ENCODE measurements at regions not wholly inside any gene's neighbourhood (a gene's known extent, or its start where the extent isn't known, plus 50 kb on each side); places are given as distances from the start of the nearest gene placed in this dataset.

DNA sequence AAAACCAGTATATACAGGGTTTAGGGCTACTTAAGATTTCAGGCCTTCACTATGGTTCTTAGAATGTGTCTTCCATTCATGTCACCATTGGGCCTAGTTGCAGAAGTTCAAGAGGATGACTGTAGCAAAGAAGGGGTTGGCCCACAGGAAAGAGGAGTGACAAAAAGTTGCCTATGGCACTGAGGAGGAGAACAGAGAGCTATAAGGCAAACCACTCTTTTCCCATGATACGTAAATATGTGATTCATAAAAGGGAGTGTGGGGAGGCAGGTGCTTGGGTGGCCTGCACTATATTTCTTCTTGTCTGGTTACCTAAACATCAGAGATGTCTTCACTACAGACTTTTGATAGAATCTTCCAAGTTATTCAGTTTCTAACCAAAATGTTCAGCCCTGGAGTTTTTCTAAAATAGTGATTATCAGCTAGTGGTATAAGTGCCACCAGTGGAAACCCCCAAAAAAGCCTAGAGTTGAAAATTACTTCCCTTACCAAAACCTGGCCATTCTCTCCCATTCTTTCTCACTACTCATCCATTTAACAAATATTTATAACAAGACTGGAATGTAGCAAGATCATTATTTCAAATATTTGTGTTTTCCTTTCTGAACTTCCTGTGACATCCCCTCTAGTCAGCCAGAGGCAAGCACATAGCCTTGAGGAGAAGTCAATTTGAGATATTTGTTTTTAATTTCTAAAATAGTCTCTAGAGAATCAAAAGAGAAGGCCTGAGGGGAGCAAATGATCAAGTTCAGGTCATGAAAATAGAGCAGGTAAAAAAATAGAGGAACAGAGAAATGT is 367.4 kb downstream of the EFNA5 start:
- ATAC-seq (no peak), DNase-seq (no peak)
- no peaks in the 10 kb centered on the region for H3K4me1 Mint-ChIP-seq (ENCODE audit: low read depth)
- peaks cover 2% of the 10 kb centered on the region for H3K27me3 Mint-ChIP-seq (ENCODE audit: low read depth)
- no peaks in the 10 kb centered on the region for H3K9me3 Mint-ChIP-seq
- no peaks in the 10 kb centered on the region for H3K36me3 Mint-ChIP-seq (ENCODE audit: insufficient read depth)
- H3K4me3 Mint-ChIP-seq, result no peak overlapping the region

DNA sequence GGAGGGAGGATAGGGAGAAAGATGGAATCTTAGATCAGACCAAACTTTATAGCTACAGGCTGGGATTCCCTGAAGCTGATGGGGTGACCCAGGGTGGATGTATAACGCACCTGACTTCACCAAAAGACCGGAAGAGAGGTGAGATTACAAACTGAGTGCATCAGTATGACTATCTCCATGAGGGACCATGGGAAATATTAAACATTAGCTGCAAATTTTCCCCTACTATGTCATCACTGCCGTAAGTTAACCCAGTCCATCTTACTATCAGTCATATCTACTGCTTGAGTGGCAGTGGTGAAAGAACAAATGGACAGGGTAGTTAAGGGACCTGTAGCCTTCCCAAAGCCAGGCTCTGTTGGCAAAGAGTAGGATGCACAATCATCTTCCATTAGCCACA is 368.3 kb downstream of the EFNA5 start:
- Mint-ChIP-seq H3K4me1 (ENCODE audit: low read depth) (no peaks in the 10 kb centered on the region), H3K4me3 (no peak overlapping the region), H3K27me3 (ENCODE audit: low read depth) (peaks cover 2% of the 10 kb centered on the region), H3K9me3 (no peaks in the 10 kb centered on the region), H3K36me3 (ENCODE audit: insufficient read depth) (no peaks in the 10 kb centered on the region)
- ATAC-seq, result no peak
- no peak for DNase-seq

DNA sequence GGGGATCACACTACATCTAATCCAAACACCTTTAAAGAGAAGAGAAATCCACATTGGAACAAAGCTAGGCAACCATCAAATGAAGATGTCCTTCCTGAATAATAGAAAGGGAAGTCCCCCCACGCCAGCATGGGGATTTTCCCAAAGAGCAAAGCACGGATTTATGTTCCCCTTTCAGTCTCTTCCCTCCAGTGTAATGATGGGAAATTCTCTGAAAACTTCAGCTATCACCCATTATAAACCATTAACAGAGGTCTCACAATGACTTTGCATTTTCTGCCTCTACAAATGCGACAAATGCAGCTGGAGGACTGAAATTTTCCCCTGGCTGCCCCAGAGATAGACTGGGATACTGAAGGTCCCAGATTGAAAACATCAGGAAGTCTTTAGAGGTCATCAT is 368.7 kb downstream of the EFNA5 start:
- Mint-ChIP-seq H3K4me3 (no peak overlapping the region), H3K9me3 (no peaks in the 10 kb centered on the region), H3K36me3 (ENCODE audit: insufficient read depth) (no peaks in the 10 kb centered on the region), H3K27me3 (ENCODE audit: low read depth) (peaks cover 2% of the 10 kb centered on the region), H3K4me1 (ENCODE audit: low read depth) (no peaks in the 10 kb centered on the region)
- ATAC-seq, result no peak
- no peak for DNase-seq

DNA sequence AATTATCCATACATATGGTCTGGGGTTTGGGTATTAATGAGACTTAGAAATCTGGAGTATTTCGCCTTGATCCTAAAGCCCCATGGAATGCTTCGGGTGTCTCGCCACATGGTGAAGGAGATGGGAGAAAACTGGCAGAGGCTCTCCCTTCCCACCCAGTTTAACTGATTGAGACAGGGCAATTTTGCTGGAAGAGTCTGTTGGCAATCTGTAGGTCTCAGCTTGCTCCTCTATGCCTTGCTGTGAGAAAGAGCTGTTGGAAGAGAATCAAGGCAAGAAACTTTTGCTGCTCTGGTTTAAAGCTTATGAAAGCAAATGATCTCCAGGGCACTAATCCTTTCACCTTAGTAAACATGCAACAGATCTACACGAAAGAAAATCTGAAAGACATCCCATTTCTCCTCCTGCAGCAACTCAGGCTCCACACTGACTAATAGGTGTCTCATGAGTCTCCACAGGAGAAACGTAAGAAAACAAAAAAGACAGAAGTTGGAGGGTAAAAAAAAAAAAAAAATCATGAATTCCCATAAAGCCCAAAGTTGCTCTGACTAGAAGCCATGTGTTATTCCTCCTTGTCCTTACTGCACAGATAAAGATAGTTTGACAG is 369.9 kb downstream of the EFNA5 start:
- DNase-seq, result no peak
- Mint-ChIP-seq H3K9me3 (no peaks in the 10 kb centered on the region), H3K4me3 (no peak overlapping the region), H3K4me1 (ENCODE audit: low read depth) (peaks cover 4% of the 10 kb centered on the region), H3K27me3 (ENCODE audit: low read depth) (peaks cover 2% of the 10 kb centered on the region), H3K36me3 (ENCODE audit: insufficient read depth) (no peaks in the 10 kb centered on the region)
- no peak for ATAC-seq

DNA sequence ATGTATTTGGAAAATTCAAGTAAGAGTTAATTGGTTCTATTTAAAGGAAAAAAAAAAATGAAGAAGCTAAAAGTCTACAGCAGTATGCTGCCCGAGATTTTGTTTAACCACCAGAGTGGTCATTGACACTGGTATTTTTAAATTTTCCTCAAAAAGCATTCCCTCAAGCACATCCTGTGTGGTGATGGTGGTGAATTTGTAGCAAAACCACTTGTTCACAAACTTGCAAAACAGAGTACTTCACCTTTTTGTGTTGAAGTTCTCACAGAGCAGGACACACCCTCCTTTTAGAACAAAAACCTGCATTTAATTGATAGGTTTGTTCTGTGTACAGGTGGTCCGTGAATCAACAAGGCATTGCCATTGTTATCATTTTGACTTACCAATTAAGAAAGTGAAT is 374.2 kb downstream of the EFNA5 start:
- Mint-ChIP-seq H3K9me3 (no peaks in the 10 kb centered on the region), H3K36me3 (ENCODE audit: insufficient read depth) (no peaks in the 10 kb centered on the region), H3K4me1 (ENCODE audit: low read depth) (peaks cover 8% of the 10 kb centered on the region), H3K27me3 (ENCODE audit: low read depth) (peaks cover 2% of the 10 kb centered on the region), H3K4me3 (no peak overlapping the region)
- ATAC-seq, result no peak
- DNase-seq, result no peak

DNA sequence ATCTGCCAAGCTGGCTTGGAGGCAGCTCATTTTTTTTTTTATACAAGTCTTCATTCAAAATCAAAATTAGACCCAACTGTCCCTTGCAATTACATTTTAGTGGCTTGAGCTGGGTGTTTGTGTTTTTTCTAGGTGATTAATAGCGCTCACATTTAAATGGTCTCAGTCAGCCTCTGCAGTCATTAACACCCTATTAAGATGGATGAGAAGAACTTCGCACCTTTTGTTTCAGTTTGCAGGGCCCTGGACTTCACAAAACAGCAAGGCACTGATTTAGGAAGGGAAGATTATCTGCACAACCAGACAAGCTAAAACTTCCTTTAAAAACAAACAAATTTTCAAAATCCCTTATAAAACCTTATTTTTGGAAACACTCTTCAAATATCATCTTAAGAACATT is 374.8 kb downstream of the EFNA5 start:
- H3K27me3 Mint-ChIP-seq (ENCODE audit: low read depth), result peaks cover 2% of the 10 kb centered on the region
- H3K4me3 Mint-ChIP-seq, result peak overlapping the region; percentile 23
- H3K36me3 Mint-ChIP-seq (ENCODE audit: insufficient read depth), result no peaks in the 10 kb centered on the region
- H3K4me1 Mint-ChIP-seq (ENCODE audit: low read depth), result peaks cover 8% of the 10 kb centered on the region
- ATAC-seq (no peak), DNase-seq (no peak)
- H3K9me3 Mint-ChIP-seq, result no peaks in the 10 kb centered on the region

DNA sequence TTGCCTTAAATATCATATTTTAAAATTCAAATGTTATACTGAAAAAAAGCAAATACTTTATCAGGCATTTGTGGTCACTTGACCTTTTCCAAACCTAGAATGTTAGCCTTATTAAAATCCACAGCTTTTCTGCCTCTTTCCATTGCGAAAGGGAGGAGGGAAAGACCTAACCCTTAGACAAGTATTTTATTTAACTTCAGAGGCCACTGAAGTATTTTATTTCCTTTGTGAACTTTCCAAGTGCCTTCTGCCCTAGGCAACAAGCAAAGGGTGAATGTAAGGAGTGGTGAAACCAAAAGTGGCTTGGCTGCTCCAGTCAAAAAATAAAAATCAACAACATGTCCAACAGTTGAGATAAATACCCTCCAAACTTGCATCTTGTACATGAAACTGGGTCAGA is 376.1 kb downstream of the EFNA5 start:
- DNase-seq (no peak), ATAC-seq (no peak)
- Mint-ChIP-seq H3K9me3 (no peaks in the 10 kb centered on the region), H3K4me3 (no peak overlapping the region), H3K4me1 (ENCODE audit: low read depth) (peaks cover 8% of the 10 kb centered on the region), H3K36me3 (ENCODE audit: insufficient read depth) (no peaks in the 10 kb centered on the region), H3K27me3 (ENCODE audit: low read depth) (peaks cover 2% of the 10 kb centered on the region)

DNA sequence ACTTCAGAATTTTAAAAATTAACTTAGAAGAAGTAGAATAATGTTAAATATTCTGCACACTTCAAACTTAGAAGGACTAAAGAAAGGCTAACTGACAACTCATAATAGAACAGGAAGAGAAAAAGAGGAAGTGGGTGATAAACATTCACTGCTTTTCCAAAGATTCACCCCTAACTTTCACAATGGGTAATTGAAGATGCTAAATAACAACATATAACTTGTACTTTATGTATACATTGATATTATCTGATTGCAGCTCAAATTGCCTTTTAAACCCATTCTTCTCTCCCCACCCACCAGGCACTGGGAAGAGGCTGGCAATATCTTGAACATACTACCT is 376.6 kb downstream of the EFNA5 start:
- DNase-seq (no peak), ATAC-seq (no peak)
- Mint-ChIP-seq H3K4me1 (ENCODE audit: low read depth) (peaks cover 11% of the 10 kb centered on the region), H3K9me3 (no peaks in the 10 kb centered on the region), H3K4me3 (no peak overlapping the region), H3K27me3 (ENCODE audit: low read depth) (peaks cover 2% of the 10 kb centered on the region), H3K36me3 (ENCODE audit: insufficient read depth) (no peaks in the 10 kb centered on the region)

DNA sequence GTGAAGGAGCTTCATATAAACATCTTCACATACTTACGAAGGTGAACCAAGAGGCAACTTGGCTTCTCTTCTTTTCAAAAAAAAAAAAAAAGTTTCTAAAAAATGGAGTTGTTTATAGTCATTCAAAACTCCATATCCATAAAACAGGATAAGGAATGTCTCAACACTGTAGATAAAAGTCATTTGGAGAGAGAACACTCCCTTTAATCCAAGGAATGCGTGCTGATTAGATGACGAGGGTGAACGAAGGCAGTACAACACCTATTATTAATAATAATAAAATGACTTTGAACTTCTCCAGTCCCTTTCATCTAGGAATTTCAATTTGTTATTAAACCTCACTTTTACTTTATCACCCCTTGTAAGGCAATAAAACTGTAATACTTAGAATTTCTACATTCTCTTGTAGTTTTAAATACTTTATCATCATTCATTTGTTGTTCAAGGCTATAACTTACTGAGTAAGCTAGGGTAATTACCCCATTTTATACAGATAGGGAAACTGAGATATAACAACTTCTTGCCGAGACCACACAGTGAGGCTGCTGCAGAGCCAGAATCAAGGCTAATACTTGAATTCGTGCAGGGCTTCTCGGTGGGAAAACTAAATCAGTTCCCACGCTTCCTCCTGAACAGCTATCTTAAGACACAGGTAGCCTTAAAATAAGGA is 377.1 kb downstream of the EFNA5 start:
- Mint-ChIP-seq H3K9me3 (no peaks in the 10 kb centered on the region), H3K27me3 (ENCODE audit: low read depth) (peaks cover 2% of the 10 kb centered on the region), H3K4me3 (no peak overlapping the region), H3K4me1 (ENCODE audit: low read depth) (peaks cover 16% of the 10 kb centered on the region), H3K36me3 (ENCODE audit: insufficient read depth) (no peaks in the 10 kb centered on the region)
- DNase-seq (no peak), ATAC-seq (no peak)

DNA sequence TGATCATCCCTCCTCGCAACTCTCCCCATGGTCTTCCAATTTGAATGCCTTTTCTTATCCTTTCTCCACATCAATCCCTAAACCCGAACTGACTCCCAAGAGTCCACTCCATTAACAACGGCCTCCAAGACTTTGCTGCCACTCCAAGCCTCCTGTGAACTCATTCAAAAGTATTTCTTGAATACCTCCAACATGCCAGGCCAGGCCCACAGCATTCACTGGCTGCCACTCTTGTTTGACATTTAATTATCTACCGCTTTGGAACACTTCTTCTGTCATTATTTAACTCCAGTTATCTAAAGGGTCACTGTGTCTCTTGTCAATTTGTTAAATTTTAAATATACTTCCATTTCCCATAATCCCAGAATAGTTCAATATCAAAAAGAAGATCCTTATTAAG is 378.9 kb downstream of the EFNA5 start:
- DNase-seq (no peak), ATAC-seq (no peak)
- Mint-ChIP-seq H3K4me3 (no peak overlapping the region), H3K9me3 (no peaks in the 10 kb centered on the region), H3K36me3 (ENCODE audit: insufficient read depth) (no peaks in the 10 kb centered on the region), H3K27me3 (ENCODE audit: low read depth) (peaks cover 2% of the 10 kb centered on the region), H3K4me1 (ENCODE audit: low read depth) (peaks cover 16% of the 10 kb centered on the region)

DNA sequence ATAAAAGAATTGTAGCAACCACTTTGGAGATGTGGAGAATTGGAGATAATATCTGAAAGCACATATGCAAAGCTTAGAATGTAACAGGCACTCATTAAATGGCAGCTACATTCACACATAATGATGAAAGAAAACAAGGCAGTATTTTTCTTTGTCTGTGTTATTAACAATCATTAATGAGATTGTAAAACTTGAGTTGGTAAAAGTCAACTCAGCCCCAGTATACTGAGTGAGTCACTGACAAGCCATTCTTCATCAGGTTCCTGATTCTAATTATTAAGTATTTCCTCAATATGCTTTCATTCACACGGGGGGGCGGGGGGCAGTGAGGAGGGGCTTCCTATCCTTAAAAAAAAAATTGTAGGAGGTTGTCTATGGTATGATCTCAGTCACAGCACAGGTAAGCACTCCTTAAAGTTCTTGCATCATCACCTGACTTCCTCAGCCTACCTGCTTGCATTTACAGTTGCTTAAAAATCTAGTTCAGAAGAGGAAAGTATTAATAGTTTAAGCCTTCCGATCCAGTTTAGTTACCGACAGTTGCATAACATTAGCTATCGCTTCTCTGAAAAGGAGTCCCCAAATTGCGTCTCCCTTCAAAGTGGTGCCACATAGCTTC is 379.8 kb downstream of the EFNA5 start:
- Mint-ChIP-seq H3K36me3 (ENCODE audit: insufficient read depth) (no peaks in the 10 kb centered on the region), H3K4me3 (no peak overlapping the region), H3K9me3 (no peaks in the 10 kb centered on the region), H3K27me3 (ENCODE audit: low read depth) (peaks cover 2% of the 10 kb centered on the region), H3K4me1 (ENCODE audit: low read depth) (peaks cover 12% of the 10 kb centered on the region)
- no peak for ATAC-seq
- no peak for DNase-seq

DNA sequence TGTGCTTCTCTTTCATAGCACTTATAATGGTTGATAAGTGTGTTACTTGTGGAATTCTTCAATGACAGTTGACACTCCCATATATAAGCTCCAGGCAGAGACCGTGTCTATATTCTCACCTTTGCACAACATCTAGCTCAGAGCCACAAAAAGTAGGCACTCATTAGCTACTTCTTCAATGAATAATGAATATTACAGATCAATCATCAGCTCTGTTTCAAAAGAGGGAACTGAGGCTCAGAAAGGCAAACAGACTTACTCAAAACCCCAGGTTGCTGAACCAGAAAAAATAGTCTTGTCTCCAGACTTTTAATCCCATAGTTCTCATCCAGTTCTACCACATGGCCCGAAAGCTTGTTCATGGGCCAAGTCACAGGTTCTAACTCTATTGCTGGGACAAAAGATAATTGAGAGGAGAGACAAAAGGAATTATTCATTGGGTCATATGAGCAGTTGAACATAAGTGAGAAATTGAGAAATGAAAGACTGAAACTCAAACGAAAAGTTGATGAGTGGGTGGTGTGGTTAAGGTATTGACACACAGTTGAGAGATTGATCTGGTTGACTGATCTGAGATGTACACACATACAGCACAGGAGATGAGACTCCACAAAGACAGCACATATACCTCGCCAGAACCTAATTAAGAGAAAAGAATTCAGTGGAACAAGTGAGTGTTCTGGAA is 381.6 kb downstream of the EFNA5 start:
- H3K4me1 Mint-ChIP-seq (ENCODE audit: low read depth), result peaks cover 7% of the 10 kb centered on the region
- H3K27me3 Mint-ChIP-seq (ENCODE audit: low read depth), result no peaks in the 10 kb centered on the region
- no peak overlapping the region for H3K4me3 Mint-ChIP-seq
- DNase-seq (no peak), ATAC-seq (peak; percentile 80 to 88)
- H3K9me3 Mint-ChIP-seq, result no peaks in the 10 kb centered on the region
- H3K36me3 Mint-ChIP-seq (ENCODE audit: insufficient read depth), result no peaks in the 10 kb centered on the region

DNA sequence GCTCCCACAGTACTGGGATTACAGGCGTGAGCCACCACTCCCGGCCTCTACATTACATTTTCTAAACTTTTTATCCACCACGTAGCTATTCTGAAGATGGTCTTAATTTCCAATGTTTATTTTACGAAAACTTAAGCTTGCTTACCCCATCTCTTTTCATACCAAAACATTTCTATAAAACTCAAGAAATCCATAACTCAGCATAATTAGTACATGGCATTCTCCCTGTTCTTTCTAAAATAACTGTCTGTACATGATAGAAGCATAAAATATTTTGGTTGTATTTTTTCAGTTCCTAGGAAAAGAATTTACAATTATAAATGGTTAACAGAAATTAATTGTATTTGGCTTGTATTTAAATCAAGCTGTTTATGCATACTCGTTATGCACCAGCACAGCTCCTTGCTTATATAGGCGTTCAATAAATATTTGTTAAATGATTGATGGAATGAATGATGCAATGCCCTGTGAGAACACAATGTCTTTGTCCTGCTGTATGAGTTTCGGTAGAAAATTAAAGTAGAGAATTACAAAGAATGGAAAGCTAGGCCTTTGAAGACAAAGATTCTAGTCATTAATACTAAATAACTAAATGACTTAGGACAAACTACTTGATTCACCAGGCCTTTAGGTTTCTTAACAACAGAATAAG is 384.2 kb downstream of the EFNA5 start:
- H3K4me1 Mint-ChIP-seq (ENCODE audit: low read depth), result peaks cover 7% of the 10 kb centered on the region
- no peak overlapping the region for H3K4me3 Mint-ChIP-seq
- H3K9me3 Mint-ChIP-seq, result no peaks in the 10 kb centered on the region
- peaks cover 4% of the 10 kb centered on the region for H3K27me3 Mint-ChIP-seq (ENCODE audit: low read depth)
- H3K36me3 Mint-ChIP-seq (ENCODE audit: insufficient read depth), result no peaks in the 10 kb centered on the region
- ATAC-seq (no peak), DNase-seq (no peak)

DNA sequence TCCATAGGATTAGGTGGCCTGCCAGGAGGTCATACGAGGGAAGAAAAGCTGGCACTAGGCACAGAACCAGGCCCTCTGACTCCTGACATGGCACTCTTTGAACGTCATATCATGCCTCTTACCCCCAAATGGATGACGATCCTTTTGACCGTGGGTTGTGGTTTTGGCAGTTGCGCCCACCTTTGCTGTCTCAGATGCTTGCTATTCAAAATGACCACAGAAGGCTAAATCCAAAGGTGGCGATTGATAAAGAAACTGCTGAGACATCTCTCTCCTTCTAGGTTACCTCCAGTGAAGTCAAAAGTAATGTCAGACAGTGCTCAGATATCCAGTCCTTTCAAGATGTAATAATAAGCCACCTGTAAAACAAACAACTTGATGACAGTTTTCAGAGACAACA is 385.0 kb downstream of the EFNA5 start:
- DNase-seq (no peak), ATAC-seq (peak; percentile 28 to 49)
- Mint-ChIP-seq H3K4me3 (no peak overlapping the region), H3K9me3 (no peaks in the 10 kb centered on the region), H3K4me1 (ENCODE audit: low read depth) (peaks cover 7% of the 10 kb centered on the region), H3K27me3 (ENCODE audit: low read depth) (peaks cover 4% of the 10 kb centered on the region), H3K36me3 (ENCODE audit: insufficient read depth) (no peaks in the 10 kb centered on the region)
